D721Med (cell line): ENCODE measurements at regions not wholly inside any gene's neighbourhood (a gene's known extent, or its start where the extent isn't known, plus 50 kb on each side); places are given as distances from the start of the nearest gene placed in this dataset.

Experiments
- DNase-seq: peaks from one replicate; pipeline ENCODE4 v3.0.0; 2011; ENCODE audit warnings: low spot score; ENCODE audit not compliant: insufficient read length
- FAIRE-seq: peaks from 2 replicates; lab custom pipeline; 2011; peaks lifted over from hg19 to GRCh38; lab: Jason Lieb, UNC
- CTCF ChIP-seq: IDR thresholded peaks from 2 replicates; pipeline ENCODE4 v1.5.1; 2012; ENCODE audit warnings: mild to moderate bottlenecking, control low read depth; ENCODE audit not compliant: insufficient read depth; ENCODE audit errors: missing control alignments

DNA sequence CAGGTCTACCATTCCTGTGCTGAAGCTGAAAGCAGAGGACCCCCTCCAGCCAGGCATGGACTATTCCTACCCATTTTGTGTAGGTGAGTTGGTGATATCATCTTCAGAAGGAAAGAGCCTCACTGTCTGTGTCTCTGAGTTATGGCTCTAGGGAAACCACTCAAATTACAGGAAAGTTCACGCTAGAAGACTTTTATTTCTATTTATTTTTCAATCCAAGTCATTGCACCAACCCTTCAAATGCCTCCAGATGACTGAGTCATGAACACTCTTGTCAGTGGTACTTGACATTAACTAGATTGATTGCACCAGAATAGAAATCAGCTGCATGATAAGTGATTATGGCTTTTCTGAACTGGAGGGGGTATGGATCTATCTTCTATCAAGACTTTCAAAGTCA is 338.4 kb downstream of the MBD2 start:
- no peak for TF ChIP-seq CTCF
- no peak for FAIRE-seq
- DNase-seq, result no peak

DNA sequence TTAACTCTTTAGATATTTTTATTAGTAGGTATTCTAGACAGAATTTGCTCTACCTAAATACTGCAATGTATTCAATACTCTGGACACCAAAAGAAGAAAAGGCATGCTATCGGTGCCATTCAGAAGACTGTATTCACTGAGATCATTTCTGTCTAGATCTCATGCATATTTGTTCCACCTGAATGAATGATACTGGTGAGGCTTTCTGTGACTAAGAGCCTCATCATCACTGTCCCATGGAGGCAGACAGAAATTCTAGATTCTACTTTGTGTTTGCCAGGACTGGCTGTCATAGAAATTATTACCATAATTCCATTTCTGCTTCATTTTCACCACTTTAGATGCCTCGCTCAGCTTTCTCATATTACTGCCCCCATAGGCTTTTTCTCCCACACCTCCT is 340.7 kb downstream of the MBD2 start:
- no peak for TF ChIP-seq CTCF
- FAIRE-seq (no peak), DNase-seq (no peak)

GRCh38 chr18:53874103-53874502 is 350.4 kb downstream of the MBD2 start:
- FAIRE-seq, result peak; percentile 94
- no peak for DNase-seq
- no peak for TF ChIP-seq CTCF

DNA sequence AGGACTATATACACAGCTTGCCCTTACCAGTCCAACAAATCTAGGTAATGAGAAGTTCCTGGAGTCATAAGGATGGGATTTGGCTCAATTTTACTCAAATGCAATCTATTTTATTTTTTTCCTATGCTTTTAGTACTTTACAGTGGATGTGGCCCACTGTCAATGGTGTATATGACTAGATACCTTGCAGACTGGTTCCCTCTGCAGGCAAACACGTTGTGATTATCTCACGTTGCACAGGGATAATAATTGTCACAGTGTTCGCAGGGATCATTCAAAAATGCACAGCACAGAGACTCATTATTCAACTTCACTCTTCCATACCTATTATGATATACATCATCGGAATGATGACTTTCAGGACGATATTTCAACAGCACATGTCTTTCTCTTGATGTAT is 359.7 kb downstream of the MBD2 start:
- no peak for FAIRE-seq
- no peak for TF ChIP-seq CTCF
- no peak for DNase-seq

- DNase-seq, result no peak
- no peak for TF ChIP-seq CTCF
- FAIRE-seq, result no peak
Measured at GRCh38 chr18:53862921-53863320, 361.5 kb downstream of the MBD2 start.

DNA sequence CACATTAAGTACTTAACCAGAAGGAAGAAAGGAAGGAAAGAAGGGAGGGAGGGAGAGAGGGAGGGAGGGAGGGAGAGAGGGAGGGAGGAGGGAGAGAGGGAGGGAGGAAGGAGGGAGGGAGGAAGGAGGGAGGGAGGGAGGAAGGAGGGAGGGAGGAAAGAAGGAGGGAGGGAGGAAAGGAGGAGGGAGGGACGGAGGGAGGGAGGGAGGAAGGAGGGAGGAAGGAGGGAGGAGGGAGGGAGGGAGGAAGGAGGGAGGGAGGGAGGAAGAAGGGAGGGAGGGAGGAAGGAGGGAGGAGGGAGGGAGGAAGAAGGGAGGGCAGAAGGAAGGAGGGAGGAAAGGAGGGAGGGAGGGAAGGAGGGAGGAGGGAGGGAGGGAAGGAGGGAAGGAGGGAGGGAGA is 363.3 kb downstream of the MBD2 start:
- no peak for FAIRE-seq
- TF ChIP-seq CTCF, result no peak

GRCh38 chr18:53859764-53860163 is 364.7 kb downstream of the MBD2 start:
- no peak for TF ChIP-seq CTCF
- DNase-seq, result no peak
- peak; percentile 99 for FAIRE-seq

More for the DNA sequence above, 363.3 kb downstream of the MBD2 start:
- DNase-seq, result no peak
